HG02623 (cell line): ENCODE measurements at regions not wholly inside any gene's neighbourhood (a gene's known extent, or its start where the extent isn't known, plus 50 kb on each side); places are given as distances from the start of the nearest gene placed in this dataset.

Experiments used
- ATAC-seq: cut with Tn5 transposase; IDR thresholded peaks from one replicate; pipeline ENCODE4 v1.9.1; 2021; ENCODE audit warnings: moderate library complexity; ENCODE audit not compliant: unreplicated experiment

DNA sequence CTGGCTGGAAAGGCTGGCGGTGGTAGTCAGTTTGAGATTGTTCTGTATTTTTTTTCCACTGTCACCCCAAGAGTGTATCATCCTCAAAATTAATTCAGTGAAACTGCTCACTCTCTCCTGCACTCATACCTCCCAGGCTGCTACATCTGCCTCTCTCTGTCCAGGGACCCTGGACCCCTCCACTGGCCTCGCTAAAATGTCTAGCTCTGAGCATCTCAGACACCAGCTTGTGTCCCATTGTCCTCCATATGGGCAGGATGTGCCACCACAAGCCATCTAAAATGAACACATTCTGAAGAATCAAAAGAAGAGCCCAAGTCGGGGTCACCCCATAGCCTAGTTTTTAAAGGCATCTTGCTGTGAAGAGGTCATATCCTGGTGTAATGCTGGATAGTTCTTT lies 345.5 kb upstream of the TSHZ3 start:
- no peak for ATAC-seq

DNA sequence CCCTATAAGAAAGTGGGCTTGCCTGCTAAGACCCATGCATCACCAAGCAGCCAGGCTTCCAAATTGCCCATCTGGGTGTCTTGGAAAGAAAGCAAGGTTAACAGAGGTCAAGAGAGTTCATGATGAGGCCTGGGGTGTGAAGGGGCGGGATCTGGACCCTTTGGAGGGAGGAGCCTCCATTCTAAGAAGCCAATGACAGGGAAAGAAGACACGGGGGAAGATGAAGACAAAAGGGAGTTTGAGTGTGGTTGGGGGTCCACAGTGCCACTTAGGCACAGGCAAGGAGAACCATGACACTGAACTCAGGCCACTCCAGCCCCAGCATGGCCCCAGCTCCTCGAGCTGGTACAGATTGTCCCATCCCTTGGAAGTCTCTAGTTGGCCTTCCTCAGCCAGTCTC lies 350.2 kb upstream of the TSHZ3 start:
- ATAC-seq: no peak

DNA sequence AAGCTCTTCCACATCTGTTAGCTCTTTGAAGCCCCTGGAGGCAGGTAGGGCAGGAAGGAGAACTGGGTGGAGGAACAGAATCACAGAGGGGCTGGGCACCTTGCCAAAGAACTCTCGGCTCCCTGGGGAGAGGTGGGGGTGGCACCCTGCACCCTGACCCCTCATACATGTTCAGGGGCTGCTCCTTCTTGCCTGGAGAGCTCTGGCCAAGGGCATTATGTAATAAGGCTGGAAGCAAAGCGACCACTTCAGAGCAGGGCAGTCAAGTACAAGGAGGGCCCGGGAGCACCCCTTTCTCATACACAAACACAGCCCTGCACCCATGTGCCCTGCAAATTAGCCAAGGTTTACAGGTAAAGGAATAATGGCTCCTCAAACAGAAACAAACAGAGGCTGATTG lies 351.9 kb upstream of the TSHZ3 start:
- ATAC-seq: no peak

DNA sequence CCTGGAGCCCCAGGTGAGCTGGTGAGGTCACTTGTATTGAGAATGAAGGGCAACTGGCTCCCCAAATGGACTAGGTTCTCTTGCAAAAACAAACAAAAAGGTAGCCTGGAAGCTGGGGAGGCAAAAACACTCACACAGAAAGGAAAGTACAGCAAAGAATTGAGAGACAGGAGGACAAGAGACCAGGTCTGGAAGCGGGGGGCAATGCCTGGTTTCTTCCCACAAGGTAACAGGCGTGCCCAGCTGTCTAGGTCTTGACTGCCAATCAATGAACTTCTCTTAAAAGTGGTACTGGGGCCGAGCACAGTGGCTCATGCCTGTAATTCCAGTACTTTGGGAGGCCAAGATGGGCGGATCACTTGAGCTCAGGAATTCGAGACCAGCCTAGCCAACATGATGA lies 356.4 kb upstream of the TSHZ3 start:
- no peak for ATAC-seq

DNA sequence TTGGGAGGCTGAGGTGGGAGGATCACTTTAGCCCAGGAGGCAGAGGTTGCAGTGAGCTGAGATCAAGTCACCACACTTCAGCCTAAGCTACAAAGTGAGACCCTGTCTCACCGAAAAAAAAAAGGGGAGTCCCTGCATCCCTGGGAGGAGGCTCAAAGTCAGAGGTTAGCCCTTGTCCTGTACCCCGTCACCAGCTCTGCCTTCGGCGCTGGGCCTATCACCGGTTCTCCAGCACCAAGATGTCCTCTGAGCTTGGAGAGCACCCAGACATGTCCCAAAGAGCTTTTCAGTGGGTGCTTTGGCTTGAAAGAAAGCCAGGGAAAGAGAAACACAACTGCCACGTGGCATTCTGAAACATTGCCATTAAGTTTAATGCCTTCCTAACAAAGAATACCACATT lies 356.9 kb upstream of the TSHZ3 start:
- no peak for ATAC-seq

DNA sequence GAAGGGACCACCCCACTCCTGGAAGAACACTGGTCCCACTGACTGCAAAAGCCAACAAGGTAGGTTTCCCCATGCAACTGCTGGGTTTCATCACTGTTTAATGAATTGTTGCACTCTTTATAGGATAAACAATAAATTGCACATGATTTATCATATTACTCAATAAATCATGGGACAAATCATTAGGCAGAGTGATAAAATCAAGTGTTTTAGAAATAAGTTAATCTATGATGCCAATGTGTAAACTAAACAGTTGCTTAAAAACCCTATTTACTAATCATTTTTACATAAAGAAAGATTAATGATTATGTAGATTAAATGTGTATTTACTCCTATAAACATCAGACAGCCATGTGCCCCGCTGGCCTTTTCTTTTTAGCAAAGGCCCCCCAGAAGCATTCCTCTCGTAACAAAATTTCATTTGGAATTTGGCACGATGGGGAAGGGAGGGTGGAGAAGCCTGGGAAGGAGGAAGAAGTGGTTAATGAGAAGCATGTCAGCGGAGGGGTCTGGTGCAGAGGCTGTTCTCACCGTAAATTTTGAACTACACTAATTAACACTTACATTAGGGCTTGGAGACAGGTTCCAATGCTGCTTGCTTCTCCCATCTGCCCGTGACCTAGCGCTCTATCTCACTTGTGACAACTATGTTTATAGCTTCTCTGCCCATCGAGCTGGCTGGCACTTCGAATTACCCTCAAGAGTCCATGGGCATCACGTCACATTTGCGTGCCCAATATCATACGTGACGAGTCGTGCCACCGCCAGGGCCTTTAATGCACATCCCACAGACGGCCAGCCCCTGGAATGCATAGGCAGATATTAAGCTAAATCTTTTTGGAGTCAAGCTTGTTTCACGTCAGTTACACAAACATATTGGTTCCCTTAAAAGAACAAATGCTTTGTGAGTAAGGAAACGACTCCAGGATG lies 357.7 kb upstream of the TSHZ3 start:
- no peak for ATAC-seq

DNA sequence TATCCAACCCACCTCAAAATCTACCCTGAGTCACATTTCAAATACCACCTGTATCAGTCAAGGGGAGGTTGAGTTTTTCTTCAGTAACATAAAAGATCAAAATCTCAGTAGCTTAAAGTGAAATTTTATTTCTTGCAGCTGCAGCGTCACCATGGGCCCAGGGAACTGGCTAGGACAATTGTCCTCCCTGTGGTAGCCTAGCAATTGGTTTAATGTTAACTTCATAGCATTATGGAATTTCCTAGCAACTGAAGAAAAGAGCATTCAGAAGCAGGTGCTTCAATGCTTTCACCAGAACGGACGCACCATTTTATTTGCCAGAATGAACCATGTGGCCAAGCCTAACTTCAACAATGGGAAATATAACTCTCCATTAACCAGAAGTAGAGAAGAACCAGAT lies 359.3 kb upstream of the TSHZ3 start:
- ATAC-seq: no peak

DNA sequence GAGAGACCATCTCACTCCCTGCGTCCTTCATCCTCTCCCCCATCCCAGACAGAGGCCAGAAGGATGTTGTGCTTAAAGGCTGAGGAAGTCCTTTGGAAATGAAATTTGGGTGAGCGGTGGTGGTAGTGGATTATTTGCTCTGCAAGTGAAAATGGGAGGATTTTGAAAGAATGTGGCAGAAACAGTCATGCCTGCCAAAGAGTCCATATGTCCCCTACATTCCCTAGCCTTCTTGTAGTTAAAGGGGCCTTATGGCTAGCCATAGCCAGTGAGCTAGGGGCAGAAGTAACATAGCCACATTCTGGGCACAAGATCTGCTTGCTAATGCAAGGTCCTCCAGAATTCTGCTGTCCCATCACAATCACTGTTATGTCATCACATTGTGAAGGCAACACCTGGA lies 360.2 kb upstream of the TSHZ3 start:
- no peak for ATAC-seq

DNA sequence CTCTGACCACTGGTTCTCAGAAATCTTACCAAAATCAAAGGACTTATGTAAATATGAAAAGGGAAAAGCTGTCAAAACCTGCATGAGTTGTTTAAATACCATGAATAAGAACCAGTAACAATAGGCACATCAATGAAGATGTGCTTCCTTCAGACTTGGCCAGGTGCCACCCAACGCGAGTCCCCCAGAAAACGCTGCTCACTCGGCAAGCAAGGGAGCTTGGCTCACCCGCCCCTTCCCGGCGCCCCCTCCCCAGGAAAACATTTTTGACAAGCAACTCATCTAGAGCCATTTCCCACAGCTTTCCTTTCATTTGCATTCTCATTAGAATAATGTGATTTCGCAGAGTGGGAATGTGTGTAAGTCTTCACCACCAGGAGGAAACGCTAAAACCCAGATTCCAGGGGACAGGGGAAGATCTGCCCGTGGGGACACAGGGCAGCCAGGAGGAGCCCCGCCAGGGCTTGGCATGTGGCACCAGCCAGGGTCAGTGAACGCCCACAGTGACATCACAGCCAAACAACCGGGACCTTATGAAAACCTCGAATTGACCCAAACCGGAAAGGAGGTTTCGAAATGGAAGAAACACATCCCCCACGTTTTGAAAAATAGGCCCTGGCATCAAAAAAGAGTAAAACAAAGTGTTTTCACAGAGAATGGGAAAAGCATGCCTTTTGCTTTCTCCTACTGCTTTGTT lies 366.2 kb upstream of the TSHZ3 start:
- no peak for ATAC-seq

DNA sequence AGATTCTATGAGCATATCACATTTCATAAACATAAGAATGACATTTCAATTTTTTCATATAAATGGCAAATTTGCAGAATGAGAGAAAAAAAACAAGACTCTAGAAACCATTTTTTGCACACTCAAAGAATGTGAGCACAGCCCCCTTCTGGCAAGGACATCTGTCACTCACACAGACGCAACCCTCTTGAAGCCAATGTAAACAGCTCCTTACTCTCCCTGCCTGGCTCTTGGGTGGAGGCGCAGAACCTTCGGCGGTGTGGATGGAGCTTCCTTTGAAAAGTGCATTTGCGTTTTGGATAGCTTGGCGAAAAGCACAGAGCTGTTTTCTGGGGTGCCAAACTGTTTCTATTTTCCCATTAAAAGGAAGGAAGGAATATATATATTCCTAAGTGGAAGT lies 367.6 kb upstream of the TSHZ3 start:
- no peak for ATAC-seq

DNA sequence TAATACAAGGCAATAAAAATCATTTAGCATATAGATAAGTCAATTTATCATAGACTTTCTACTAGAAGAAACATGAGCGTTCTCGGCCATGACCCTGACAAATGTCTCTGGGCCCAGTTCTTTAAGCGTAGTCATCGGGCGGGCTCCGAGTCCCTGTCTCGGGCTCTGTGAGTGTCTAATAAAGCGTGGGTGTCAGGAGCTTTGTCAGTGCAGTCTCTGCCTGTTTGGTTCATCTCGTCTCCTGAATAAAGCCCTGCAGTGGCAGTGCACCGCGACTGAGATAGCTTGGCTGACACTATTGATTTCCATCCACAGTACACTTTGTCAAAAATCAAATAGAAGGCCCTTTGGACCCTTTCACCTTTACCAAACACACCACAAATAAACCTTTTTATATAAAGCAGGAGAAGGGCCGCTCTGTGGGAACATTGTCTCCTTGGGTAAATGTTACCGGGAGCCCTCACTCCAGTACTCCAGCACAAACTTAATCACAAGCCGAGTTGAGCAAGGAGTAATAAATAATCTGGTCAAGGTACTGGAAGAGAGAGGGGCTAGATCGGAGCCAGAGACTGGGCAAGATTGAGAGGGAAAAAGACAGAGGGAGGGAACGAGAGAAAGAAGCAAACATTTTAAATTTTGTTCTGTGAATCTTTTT lies 368.2 kb upstream of the TSHZ3 start:
- no peak for ATAC-seq

DNA sequence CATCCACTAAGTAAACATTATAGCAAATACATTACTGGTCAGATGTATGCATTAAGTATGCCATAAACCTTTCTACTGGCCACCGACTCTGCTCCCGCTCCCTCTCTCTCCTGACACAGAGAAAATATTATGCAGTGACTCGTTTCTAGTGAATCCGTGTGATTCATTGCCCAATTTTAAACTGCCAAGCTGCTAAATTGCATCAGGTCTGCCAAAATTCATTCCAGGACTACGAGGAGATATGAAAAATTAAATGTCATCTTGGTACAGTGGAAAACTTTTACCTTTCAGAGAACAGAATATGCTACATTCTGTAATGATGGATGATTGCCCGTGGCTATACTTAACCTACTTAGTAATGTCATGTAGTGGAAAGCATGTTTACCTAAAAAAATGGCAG lies 368.8 kb upstream of the TSHZ3 start:
- no peak for ATAC-seq

DNA sequence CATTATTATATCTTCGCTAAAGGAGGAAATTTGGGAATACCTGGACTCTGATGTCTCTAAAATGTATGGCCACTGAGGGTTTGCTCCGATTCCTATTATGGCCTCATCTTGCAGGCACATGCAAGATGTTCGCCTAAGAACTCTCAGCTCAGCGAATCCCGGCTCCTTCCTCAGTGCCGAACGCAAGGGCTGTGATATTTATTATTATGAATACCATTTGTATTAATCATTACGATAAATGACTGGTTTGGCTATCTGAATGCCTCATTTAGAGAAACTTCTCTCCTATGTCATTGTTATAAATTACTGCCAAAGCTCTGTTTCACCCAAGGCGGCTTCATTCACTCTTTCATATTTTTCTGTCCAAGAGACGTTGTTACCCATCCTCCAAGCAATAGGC lies 369.7 kb upstream of the TSHZ3 start:
- ATAC-seq: no peak

DNA sequence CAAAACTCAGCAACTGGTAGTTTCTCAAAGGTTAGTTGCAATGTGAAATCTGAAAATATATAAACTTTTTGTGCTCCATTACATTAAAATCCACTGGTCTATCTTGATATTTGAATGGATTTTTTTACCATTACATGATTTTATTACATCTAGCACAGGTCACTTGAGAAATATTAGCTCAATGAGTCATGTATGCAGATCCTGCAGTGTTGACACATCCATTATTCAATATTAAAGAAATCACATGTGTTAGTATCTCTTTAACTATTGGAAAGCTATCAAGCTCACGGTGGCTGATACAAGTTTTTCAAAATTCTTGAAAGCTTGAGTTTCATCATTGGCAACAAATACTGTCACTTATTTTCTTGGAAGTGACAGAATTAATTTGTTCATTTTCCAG lies 373.9 kb upstream of the TSHZ3 start:
- no peak for ATAC-seq

DNA sequence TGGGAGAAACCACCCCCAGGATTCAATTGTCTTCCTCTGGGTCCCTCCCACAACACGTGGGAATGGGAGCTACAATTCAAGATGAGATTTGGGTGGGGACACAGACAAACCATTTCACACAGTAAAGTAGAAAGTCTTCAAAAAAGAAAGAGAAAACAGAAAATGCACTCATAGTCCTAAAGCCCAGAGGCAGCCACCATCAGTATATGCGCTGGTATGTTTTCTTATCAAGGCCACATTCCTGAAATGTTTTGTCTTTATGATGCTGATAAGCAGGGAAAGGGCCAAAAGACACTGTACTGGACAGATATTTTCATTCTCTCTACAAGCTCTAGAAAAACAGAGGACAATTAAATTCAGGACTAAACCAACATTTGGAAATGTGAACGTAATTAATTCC lies 375.8 kb upstream of the TSHZ3 start:
- ATAC-seq: no peak

DNA sequence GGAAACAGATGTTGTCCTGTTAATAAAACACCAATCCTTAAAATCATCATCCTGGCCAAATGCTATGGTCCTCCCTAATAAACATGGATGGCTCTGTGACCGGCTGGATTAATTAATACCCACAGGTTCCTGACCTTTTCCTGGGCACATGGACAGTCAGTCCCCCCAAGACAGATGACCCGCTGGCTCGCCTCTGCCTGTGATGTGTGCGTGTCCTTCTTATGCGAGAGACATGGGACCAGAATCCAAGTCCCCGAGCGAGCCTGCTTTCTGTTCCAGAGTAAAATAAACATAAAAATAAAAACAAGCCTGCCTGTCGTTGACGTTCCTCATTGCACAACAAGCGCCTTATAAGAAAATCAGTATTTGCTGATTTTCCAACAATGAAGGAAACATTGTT lies 378.3 kb upstream of the TSHZ3 start:
- no peak for ATAC-seq

DNA sequence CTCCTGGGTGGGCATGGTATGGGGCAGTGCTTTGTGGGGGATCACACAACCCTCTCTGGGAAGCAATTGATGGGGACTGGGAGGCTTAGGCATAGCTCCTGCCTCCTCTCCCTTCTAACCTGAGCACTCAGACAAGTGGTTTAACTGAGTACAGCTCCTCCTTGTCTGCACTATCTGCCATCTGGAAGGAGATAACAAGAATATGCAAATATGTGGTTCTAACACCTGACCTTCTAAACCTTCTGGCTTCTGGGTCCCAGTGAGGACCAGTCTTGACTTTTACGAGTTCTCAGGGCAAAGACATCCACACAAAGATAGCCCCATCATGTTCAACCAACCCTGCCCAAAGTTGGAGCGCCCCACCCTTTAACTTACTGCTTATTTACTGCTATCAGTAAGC lies 381.0 kb upstream of the TSHZ3 start:
- ATAC-seq: no peak

DNA sequence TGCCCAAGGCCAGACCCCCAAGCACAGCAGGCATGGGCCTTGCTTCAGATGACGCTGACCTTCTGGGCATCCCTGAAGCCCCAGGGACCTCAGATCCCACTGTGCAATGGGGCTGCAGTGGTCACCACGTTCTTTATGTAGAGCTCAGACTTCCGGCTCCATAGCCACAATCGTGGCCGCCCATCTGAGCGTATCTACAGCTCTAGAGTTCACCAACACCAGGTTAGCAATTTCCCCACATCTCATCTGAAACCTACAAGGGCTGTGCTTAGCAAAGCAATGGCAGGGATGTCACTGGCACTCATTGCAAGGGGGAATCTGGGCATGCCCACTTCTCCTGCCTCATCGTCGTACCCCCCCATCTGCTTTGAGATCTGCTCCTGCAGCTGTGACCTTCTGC lies 384.4 kb upstream of the TSHZ3 start:
- no peak for ATAC-seq

DNA sequence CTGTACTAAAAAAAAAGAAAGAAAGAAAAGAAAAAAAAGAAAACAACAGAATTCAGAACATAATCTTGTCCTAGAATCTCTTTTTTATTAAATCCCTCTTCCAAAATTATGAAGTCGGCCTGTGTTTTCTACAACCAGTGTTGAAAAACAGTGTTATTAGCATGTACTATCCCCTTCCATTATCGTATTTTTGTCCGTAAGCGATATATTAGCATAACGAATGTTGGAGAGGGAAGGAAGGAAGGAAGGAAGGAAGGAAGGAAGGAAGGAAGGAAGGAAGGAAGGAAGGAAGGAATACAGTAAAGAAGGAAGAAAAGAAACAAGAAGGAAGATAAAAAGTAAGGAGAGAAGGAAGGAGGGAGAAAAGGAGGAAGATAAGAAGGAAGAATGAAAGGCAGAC lies 393.0 kb upstream of the TSHZ3 start:
- no peak for ATAC-seq

DNA sequence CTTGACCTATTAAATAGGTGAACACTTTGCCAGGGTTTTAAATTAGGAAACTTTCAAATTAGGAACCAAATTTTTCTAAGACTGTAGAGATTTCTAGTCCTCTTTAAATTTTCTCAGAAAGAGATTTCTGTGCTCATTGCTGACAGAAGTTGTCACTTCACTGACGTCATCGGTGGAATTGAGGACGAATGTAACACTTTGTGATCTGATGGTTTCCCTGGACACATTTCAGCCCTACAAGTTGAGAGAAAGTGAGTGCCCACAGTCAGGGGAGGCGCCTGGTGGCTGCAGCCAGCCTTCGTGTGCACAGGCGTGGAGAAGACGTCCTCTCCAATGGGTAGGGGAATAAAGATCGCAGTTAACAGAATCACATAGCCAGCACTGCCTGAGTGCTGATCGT lies 396.5 kb upstream of the TSHZ3 start:
- ATAC-seq: no peak

DNA sequence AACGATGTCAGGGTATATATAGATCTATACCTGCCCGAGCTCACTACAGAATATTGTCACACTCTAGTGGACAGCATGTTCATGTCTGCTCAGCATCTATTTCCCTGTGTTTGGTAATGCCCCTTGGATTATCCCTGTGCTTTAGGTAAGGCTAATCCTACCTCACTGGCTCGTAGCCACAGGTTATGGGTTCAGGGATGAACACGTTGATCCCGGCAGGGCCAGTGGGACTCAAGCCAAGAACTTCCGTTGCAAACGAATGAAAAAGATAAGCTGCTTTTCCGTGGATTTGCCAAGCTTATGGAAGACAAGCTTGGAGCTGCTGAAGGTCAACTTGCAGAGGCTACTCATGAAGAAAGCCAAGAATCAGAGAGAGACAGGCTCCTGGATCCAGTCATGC lies 400.0 kb upstream of the TSHZ3 start:
- no peak for ATAC-seq

DNA sequence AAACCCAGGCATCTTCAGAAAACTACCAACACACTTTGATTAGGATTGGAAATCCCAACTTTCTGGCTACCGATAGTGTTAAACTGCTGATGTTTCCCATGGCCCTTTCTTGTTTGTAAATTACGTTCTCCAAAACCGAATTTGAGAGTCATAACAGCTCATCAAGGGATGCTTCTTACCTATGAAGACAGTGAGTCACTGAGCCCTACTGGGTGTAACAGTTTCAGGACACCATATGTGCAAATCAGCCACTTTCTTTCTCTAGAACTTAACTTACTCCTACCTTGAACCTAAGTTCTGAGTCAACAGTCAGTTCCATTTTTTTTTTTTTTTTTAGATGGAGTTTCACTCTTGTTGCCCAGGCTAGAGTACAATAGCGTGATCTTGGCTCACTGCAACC lies 410.1 kb upstream of the TSHZ3 start:
- ATAC-seq: no peak
